GM18520 (cell line): ENCODE measurements at regions not wholly inside any gene's neighbourhood (a gene's known extent, or its start where the extent isn't known, plus 50 kb on each side); places are given as distances from the start of the nearest gene placed in this dataset.
"Not testable (repeated sequence)": the region's sequence is repeated elsewhere in the genome, so short reads cannot be mapped to it uniquely, and the experiment has no call there.

Source experiments
- ATAC-seq: cut with Tn5 transposase; IDR thresholded peaks from one replicate; pipeline ENCODE4 v1.9.1; 2021; ENCODE audit not compliant: unreplicated experiment

DNA sequence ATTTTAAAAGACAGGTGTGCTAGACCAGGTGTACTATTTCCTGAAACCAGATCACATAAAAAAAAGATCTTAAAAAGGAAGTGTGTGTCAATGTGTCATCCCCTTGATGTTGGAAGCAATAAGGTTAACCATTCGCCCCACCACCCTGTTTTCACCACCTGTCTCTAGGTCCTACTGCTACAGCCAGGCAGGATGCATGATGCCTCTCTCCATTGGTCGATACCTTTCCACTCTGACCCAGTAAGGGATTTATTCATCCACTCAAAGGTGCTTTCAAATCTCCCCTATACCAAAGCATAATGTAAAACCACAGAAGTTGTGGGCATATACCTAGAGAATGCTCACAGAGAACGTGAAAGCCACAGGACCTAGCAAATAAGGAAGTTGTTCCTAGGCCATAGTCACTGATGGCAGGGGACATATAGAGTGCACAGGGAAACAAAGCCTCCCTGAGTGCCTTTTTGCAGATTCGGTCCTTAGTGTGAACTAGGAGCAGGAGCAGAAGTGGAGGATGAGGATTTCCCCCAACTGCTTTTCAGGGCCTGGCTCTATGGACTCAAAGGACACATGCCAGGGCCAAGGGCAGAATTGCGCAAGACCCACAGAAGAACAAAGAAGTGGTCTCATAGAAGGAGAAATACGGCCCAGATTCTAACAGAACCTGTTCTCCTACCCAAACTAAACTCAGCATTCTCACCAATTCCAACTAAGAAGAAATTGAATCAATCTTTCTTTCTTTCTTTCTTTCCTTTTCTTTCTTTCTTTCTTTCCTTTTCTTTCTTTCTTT is 631.5 kb upstream of the NRP1 start:
- no peak for ATAC-seq

DNA sequence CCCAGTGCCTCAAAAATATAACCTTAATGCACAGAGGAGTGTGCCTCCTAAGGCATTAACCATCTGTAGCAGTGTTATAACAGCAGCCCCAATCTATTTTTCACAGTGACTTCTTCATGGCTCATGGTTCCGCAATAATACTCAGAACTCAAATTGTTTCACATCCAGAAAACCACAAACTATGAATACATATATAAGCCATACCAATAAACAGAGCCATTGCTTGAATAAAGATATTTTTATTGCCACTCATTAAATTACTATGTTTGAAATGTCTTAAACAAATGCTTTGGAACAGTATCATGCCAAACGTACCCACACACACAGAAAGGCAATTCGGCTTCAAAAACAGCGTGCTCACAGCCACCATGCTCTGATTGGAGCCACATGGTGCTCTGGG is 629.3 kb upstream of the NRP1 start:
- ATAC-seq = no peak

DNA sequence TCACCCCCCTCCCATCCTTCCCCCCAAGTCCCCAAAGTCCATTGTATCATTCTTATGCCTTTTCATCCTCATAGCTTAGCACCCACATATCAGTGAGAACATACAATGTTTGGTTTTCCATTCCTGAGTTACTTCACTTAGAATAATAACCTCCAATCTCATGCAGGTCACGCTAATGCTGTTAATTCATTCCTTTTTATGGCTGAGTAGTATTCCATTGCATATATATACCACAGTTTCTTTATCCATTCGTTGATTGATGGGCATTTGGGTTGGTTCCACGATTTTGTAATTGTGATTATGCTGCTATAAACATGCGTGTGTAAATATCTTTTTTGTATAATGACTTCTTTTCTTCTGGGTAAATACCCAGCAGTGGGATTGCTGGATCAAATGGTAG is 621.9 kb upstream of the NRP1 start:
- ATAC-seq = not testable (repeated sequence)

DNA sequence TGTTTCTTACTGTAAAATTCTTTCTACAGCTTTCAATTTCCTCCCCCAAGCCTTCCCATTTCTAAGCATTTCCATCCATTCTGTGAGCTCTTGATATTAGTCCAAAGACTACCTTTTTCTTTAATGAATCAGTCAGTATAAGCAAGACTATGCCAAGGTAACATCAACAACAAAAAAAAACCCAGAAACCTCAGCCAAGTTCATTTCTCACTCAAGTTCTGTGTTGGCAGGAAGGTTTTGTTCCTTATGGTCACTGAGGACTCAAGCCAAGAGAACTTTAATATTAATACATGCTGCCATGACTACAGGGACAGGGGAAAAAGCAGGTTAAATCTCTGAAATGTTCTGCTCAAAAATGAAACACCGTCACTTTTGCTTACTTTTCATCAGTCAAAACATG is 621.2 kb upstream of the NRP1 start:
- ATAC-seq = no peak

DNA sequence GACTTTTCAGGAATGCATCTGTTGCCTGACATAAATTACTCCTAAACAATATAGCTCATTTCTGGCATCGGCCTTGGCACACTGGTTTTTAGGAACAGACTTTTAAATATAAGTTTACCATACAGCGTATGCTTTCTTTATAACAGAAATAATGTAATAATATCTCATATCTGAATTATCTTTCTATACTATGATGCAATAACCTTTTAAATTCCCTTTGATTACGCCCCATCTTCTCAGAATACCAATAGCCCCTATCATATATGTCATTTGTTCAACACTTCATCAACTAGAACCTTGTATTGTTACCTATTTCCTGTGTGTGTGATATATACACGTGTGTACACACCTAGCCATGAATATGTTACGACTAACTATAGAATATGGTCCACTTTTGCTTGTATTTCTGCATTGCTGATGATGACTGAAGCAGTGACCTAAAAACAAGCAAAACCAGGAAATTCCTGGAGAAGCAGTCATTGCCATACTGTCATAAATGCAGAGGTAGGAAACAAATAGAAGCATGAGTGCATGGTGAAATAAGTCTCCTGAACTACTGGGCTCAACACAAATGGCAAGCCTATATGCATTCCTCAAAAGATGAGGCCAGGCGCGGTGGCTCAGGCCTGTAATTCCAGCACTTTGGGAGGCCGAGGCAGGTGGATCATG is 618.4 kb upstream of the NRP1 start:
- ATAC-seq = no peak

DNA sequence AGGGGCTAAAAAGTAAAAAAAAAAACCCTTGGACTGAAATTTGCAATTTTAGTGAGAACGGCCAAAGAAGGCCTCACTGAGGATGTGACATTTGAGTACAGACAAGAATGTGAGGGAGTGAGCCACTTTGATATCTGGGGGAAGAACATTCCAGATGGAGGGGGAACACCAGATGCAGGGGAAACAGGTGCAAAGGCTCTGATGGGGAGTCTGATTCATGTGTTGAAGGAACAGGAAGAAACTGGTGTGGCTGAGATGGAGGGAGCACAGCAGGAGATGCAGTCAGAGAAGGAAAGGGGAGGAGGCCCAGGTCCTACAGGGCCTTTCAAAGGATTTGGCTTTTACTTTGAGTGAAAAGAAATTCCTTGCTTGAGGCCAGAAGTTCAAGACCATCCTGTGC is 615.7 kb upstream of the NRP1 start:
- ATAC-seq = no peak

DNA sequence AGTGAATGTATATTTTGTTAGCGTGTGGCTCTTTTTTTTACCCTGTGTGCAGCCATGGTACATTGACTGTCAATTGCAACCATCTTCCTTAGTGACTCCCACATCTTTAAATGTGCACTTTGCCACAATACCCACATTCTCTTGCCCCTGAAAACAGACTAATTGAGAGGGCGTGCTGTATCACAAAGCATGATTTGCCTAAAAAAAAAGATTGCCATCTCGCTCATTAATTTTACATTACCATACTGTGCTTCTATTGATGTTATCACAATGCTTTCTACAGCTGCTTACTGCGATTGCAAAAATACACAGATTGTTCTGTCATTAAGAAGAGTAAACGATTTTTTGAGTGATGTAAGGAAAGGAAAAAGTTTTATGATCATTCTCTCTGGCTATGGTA is 613.1 kb upstream of the NRP1 start:
- no peak for ATAC-seq

DNA sequence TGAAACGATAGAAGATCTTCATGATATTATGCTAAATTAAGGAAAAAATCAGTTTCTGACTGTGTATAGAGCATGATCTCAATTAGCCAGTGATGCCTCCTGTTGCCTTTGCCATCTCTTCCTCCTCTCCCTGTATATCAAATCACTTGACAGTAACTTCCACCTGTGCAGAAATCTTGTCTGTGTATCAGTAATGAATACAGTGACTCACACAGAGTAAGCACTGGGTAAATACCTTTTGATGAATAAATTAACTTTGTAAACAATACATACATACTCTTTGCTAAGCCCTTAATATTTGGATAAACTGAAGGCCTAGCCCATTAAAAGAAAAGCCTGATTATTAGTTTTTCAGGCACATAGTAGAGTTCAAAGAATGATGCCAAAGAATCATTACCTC is 610.6 kb upstream of the NRP1 start:
- ATAC-seq = no peak

DNA sequence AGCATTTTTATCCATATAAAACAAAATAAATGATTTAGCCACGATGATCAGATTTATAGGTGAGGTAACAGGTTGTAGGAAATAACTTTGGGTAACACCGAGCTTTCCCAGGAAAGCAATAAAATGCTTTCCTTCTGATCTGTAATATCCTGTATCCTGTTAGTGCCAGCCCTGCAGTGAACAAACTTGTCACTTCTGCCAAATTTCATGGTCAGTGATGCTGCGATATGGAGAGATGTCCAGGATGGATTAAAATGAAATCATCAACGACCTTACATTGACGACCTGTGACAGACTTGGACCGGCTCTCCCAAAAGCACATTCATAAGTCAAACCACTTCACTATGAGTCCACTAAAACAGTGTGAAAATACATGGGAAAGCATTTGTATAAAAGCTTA is 608.0 kb upstream of the NRP1 start:
- no peak for ATAC-seq

DNA sequence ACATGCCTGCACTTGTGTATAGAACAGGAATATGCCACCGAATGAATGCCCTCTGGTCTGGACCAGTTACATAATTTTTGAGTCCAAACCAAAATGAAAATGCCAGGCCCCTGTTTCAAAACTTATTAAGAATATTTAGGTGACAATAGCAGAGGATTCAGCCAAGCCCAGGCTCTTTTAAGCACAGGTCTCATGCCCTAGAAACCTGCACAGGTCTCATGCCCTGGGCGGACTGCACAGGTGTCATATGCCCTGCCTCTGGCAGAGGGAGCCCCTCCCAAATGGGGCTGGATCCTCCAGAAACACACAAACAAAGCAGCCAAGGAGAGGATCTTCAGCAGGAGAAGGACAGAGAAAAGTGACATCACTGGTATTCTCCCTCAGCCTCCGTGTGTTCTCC is 605.4 kb upstream of the NRP1 start:
- no peak for ATAC-seq

DNA sequence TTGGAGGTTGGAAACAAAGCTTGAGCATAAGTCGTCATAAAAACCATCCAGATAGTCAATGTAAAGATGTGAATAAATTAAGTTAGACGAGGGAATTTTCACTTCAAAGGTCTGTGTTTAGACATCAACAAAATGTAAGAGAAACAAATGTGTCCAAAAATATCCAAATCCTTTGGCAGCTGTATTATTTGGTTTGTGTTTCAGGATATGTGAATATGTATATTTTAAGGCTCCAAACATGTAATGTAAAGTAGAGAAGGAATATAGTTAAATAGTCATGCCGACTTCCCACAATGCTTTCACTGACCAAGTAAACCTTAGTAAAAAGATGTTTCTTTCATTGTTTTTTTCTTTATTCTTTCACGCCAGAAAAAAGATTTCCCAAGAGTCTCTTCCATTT is 604.9 kb upstream of the NRP1 start:
- ATAC-seq = no peak

DNA sequence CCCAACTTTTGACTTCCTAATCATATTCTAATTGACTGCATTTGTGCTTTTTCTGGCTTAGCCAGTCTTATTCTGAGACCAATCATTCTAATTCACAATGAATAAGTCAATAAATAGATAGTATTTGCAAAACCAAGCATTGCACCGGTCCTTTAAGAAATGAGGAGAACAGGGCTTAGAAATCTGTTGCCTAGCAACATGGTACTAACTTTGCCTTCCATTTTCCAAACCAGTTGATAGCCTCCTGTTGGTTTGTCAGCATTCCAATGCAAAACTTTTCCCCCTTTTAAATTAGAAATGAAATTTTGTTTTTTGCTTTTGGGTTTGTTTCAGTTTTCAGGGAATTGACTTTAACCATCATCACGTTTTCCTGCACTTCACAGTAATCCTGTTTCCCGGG is 603.5 kb upstream of the NRP1 start:
- ATAC-seq = no peak

DNA sequence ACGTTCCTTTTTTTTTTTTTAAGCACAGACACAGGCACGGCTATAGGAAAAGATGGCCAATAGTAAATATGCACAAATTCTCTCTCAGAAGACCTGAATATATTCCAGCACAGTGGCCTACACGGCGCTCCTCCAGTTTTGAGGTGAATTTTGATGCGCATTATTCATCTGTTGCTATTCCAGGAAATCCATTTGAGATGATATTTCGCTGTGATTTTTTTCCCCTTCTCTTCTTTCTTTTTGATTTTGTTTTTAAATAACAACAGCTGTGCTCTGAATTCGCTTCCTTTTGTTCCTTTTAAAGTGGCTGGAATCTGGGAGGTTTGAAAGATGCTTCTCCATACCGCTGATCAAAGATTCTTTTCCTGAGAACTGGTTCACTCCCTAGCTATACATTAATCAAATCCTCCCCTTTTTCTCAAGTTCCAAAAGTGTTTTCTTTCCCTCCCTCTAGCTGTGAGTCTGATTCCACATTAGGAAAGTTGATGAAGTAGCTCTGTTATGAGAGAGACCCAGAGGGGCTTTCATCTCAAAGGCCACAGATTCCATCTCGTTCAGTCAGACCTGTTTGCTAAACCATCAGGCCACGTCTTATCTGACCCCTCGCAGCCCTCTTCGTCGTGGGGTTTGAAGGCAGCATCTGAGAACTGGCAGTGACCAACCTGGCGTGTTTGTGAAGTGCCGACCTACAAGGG is 602.7 kb upstream of the NRP1 start:
- ATAC-seq = no peak

DNA sequence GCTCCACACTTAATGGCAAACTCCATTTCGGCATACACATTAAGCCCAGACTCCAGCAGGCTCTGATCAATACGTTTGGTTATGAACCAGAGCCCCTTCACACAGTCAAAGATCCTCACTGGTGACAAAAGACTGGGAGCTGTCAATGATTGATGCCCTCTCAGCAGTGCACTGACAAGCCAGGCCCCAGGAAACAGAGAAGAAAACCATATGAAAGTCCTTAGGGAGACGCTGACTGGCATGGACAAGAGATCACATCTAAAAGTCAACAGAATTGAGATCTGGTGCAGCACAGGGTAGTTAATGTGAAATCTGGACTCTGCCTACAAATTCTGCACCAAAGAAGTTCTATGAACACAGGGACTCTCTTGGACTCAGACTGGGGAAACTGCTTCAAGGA is 600.9 kb upstream of the NRP1 start:
- ATAC-seq = no peak

DNA sequence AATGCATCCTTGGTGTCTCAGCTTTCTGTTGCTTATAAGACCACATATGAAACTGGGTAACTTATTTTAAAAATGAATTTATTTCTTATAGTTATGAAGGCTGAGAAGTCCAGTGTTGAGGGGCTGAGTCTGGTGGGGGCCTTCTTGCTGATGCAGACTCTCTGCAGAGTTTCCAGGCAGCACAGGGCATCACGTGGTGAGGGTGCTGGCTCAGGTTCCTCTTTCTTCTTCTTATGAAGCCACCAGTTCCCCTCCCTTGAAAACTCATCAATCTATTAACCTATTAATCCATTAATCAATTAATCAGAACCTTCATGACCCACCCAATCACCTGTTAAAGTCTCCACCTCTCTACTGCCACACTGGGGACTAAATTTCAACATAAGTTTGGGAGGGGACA is 595.6 kb upstream of the NRP1 start:
- no peak for ATAC-seq

DNA sequence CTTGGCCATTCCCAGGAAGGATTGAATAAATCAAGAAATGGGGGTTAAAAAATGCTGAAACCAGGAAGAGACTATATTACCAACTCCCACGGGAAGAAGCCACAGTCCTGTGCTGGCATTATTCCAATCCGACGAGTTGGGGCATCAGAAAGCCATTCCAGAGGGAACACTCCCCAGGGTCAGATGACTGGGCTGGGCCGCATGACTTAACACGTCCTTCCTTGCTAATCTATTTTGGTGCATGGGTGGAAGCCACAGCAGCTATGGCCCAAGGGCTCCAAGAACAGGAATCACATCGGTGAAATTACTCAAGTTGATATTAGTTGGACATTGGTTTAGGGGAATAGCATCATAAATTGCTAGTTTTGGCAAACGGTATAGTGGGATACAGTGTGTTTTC is 592.9 kb upstream of the NRP1 start:
- no peak for ATAC-seq

DNA sequence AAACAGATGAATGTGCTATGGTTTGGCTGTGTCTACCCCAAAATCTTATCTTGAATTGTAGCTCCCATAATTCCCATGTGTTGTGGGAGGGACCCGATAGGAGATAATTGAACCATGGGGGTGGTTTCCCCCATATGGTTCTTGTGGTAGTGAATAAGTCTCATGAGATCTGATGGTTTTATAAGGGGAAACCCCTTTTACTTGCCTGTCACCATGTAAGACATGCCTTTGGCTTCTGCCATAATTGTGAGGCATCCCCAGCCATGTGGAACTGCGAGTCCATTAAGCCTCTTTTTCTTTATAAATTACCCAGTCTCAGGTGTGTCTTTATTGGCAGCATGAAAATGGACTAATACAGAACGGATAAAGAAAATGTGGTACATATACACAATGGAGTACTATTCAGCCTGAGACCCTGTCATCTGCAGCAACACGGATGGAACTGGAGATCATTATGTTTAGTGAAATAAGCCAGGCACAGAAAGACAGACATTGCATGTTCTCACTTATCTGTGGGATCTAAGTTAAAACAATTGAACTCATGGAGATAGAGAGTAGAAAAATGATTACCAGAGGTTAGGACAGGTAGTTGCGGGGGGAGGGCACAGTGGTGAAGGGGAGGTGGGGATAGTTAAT is 587.6 kb upstream of the NRP1 start:
- no peak for ATAC-seq

DNA sequence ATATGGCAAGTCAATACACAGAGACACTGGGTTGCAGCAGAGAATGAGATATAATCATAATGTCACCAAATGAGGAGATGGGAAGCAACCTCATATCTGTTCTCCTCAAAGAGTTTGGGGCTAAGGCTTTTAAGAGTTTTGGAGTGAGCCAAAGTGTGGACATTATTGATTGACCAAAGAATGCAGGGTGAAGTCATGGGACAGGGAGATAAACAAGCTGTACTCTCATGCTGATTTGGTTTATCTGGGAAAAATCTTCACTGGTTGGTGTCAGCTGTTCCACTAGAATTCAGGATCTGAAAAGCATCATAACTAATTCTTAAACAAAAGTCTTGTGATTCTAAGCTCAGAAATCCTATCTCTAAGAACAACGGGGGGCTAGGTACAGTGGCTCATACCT is 585.9 kb upstream of the NRP1 start:
- no peak for ATAC-seq

DNA sequence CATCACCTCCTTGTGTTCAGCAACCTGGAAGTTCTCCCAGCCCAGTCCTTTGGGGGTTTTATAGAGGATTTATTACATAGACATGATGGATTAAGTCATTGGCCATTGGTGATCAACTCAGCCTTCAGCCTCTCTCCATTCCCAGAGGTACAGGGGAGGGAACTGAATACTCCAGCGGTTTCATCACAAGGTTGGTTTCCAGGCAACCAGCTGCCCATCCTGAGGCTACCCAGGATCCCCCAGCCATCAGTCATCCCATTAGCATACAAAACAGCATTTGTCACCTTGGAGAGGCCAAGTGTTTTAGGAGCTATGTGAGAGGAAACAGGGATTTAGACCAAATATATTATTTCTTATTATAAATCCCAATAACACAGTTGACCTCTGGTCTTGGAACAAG is 584.8 kb upstream of the NRP1 start:
- no peak for ATAC-seq

DNA sequence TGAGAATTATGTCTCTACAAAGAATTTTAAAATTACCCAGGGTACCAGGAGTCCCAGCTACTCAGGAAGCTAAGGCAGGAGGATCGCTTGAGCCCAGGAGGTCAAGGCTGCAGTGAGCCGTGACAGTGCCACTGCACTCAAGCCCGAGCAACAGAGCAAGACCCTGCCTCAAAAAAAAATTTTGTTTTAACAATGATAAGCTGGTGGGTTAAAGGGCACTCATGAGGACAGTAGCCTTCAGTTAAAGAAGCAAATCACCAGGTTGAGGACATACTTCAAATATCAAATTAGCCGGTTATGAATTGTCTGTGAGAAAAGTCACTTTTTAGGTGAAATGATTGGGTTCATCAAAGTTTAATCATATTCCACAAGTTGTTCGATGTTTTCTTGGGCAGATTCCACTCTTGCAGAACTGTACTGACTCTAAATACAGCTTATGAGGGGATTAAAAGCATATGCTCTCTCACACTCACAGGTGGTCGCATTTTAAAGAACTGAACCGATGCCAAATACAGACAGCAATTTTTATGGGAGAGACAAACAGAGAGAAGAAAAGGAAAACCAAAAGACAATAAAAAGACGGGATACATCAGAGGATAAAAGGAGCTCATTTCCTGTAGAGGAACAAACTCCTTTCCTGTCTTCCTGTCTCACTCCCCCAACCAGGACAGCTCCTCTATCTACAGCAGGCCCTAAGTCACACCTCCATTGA is 582.8 kb upstream of the NRP1 start:
- no peak for ATAC-seq

DNA sequence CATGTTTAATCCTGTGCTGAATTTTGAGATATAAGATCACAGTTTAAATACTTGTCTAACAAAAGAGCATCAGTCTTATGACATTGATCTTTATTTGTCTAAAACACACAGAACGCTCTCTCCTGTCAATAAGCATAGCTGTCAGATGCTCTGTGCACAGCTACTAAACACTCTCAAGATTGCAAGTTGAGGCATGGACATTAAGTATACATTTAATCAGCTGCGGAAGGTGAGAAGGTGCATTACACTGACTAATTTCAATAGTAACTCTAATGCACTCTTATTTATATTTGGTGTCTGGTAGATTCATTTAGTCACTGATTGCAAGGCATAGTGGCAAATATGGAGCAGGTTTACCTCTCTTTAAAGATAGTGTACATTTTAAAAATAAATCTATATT is 580.3 kb upstream of the NRP1 start:
- no peak for ATAC-seq
